ENCODE measurements at regions not wholly inside any gene's neighbourhood (a gene's known extent, or its start where the extent isn't known, plus 50 kb on each side); places are given as distances from the start of the nearest gene placed in this dataset.

DNA sequence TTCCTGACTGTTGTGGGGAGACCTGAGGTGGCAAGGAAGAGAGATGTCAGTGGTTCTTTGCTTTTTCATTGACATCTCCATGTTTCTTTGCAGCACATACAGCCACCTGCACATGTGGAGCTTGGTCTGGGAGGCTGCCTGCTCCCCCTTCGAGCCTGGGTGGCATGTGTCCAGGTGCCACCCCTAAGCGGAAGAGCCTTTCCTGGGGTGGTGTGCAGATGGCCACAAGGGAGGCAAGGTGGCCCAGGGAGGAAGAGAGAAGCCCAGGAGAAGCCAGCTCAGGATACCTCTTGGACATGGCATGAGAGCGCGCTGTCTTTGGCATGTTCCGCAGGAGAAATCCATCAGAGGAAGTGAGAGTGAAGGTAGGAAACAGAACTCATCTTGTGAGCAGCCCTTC is 105.9 kb upstream of the NPTX2 start:
- Histone ChIP-seq H3K27ac (no peak overlapping the region), H3K9me3 (peaks cover 0 to 22% (median 3%) of the 10 kb centered on the region in 11 donors), H3K27me3 (peaks cover 0 to 16% (median 0%) of the 10 kb centered on the region in 7 donors), H3K4me1 (no peaks in the 10 kb centered on the region), H3K36me3 (no peaks in the 10 kb centered on the region), H3K4me3 (no peak overlapping the region)
- TF ChIP-seq, protein P1, sequence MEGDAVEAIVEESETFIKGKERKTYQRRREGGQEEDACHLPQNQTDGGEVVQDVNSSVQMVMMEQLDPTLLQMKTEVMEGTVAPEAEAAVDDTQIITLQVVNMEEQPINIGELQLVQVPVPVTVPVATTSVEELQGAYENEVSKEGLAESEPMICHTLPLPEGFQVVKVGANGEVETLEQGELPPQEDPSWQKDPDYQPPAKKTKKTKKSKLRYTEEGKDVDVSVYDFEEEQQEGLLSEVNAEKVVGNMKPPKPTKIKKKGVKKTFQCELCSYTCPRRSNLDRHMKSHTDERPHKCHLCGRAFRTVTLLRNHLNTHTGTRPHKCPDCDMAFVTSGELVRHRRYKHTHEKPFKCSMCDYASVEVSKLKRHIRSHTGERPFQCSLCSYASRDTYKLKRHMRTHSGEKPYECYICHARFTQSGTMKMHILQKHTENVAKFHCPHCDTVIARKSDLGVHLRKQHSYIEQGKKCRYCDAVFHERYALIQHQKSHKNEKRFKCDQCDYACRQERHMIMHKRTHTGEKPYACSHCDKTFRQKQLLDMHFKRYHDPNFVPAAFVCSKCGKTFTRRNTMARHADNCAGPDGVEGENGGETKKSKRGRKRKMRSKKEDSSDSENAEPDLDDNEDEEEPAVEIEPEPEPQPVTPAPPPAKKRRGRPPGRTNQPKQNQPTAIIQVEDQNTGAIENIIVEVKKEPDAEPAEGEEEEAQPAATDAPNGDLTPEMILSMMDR (IDR thresholded peaks at IDR 0.05): no peak
- intact Hi-C loops (cut with DNase I): no loop called here
- WGBS, 2 donors: 88% methylated on average over 5 of the region's 5 CpGs
- DNase-seq: no peak
- no peak for ATAC-seq

DNA sequence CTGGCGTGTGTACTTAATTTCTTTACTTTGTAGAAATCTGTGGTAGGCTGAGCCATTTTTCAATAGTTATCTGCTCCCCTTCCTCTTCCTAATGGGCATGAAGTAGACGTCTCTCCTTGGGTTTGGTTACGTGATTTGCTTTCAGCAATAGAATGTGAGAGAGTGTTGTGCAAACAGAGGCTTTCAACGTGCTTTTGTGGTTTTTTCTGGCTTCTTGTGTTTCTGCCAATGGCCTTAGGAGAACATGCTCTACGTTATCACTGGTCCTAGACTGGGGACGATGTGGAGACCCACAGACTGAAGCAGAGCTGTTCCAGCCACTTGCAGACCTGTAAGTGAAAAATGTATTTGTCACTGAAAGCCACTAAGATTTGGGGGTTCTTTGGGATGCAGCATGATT is 107.2 kb upstream of the NPTX2 start:
- TF ChIP-seq, protein P1 (IDR thresholded peaks at IDR 0.05): no peak
- Histone ChIP-seq H3K27me3 (peaks cover 0 to 16% (median 0%) of the 10 kb centered on the region in 7 donors), H3K4me1 (no peaks in the 10 kb centered on the region), H3K36me3 (no peaks in the 10 kb centered on the region), H3K9me3 (peaks cover 0 to 22% (median 3%) of the 10 kb centered on the region in 11 donors), H3K4me3 (no peak overlapping the region), H3K27ac (no peak overlapping the region)
- WGBS, 2 donors: 62 to 63% methylated on average over 6 of the region's 6 CpGs
- intact Hi-C loops (cut with DNase I): no loop called here
- ATAC-seq (no peak), DNase-seq (no peak)

DNA sequence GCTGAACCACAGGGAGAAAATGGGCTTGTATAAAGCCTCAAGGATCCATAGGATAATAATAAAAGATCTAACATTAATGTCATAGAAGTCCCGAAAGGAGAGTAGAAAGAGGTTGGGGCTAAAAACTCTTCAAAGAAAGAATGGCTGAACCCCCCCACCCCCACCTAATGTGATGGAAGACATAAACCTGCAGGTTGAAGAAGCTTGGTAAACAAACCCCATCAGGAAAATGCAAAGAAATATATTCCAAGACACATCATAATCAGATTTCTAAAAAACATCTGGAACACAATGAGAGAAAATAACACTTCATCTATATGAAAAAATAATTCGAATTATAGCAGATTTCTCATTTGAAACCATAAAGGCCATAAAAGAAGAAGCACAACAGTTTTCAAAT is 105.6 kb upstream of the BAIAP2L1 start:
- Histone ChIP-seq H3K36me3 (no peaks in the 10 kb centered on the region), H3K27ac (no peak overlapping the region), H3K4me3 (no peak overlapping the region), H3K9me3 (peaks cover 0 to 22% (median 3%) of the 10 kb centered on the region in 11 donors), H3K27me3 (peaks cover 0 to 17% (median 3%) of the 10 kb centered on the region in 7 donors), H3K4me1 (no peaks in the 10 kb centered on the region)
- intact Hi-C loops (cut with DNase I): no loop called here
- TF ChIP-seq, protein P1 (IDR thresholded peaks at IDR 0.05): no peak
- ATAC-seq (no peak), DNase-seq (no peak)
- WGBS, 2 donors: 71 to 82% methylated on average over 2 of the region's 2 CpGs

DNA sequence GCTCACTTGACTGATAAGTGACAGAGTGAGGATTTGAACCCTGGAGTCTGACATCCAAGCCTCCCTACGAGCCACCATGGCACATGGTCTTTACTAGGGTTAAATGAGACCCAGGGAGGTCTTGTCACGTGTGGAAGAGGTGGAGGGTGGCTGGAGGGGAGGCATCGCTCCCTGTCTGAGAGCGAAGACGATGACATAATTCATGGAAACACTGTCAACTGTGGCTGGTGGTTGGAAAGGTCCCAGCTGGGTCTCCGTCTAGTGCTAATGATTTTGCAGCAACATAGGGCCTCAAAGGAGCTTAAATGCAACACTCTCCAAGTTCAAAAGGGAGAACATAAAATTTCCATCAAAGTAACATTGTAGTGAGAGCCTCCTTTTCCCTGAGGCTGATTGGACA is 99.9 kb upstream of the BAIAP2L1 start:
- Histone ChIP-seq H3K36me3 (no peaks in the 10 kb centered on the region), H3K4me1 (no peaks in the 10 kb centered on the region), H3K4me3 (no peak overlapping the region), H3K27me3 (peaks cover 0 to 19% (median 3%) of the 10 kb centered on the region in 7 donors), H3K27ac (no peak overlapping the region), H3K9me3 (peaks cover 0 to 34% (median 17%) of the 10 kb centered on the region in 11 donors)
- TF ChIP-seq, protein P1 (IDR thresholded peaks at IDR 0.05): no peak
- ATAC-seq: no peak
- intact Hi-C loops (cut with DNase I): no loop called here
- no peak for DNase-seq
- 49 to 50% methylated on average over 6 of the region's 6 CpGs for whole genome bisulfite sequencing, 2 donors
